SK-N-SH treated with all-trans-retinoic acid at 6 μM for 48 hours (cell line): ENCODE measurements at regions not wholly inside any gene's neighbourhood (a gene's known extent, or its start where the extent isn't known, plus 50 kb on each side); places are given as distances from the start of the nearest gene placed in this dataset.

Source experiments
- ATAC-seq: fragments of 200-7000 bp; cut with Tn5 transposase; 3 replicates; pipeline ENCODE4 v1.9.1; 2020; ENCODE audit warnings: mild to moderate bottlenecking, moderate library complexity
- ARNTL ChIP-seq: fragments of 450-650 bp; formaldehyde crosslinking; IDR thresholded peaks from 2 replicates; pipeline ENCODE4 v1.5.0; 2020; ENCODE audit warnings: low read depth, mild to moderate bottlenecking, moderate library complexity, borderline replicate concordance
- BACH2 ChIP-seq: fragments of 250-450 bp; sonication (Bioruptor Pico); IDR thresholded peaks from 2 replicates; pipeline ENCODE4 v1.9.0; 2021; ENCODE audit warnings: mild to moderate bottlenecking, borderline replicate concordance
- CSDC2 ChIP-seq: fragments of 250-450 bp; sonication (Bioruptor Pico); IDR thresholded peaks from 2 replicates; pipeline ENCODE4 v1.5.0; 2020; ENCODE audit warnings: mild to moderate bottlenecking, moderate library complexity
- CSRNP3 ChIP-seq: fragments of 250-450 bp; sonication (Bioruptor Pico); IDR thresholded peaks from 2 replicates; pipeline ENCODE4 v1.5.1; 2021; ENCODE audit warnings: mild to moderate bottlenecking, moderate library complexity
- ESRRG ChIP-seq: fragments of 250-450 bp; sonication (Bioruptor Pico); IDR thresholded peaks from 2 replicates; pipeline ENCODE4 v1.6.1; 2021; ENCODE audit warnings: mild to moderate bottlenecking
- GLIS3 ChIP-seq: fragments of 250-450 bp; sonication (Bioruptor Pico); IDR thresholded peaks from 2 replicates; pipeline ENCODE4 v1.5.0; 2020; ENCODE audit warnings: mild to moderate bottlenecking, moderate library complexity
- ISL1 ChIP-seq: fragments of 250-450 bp; sonication (Bioruptor Pico); IDR thresholded peaks from 2 replicates; pipeline ENCODE4 v2.1.2; 2022; ENCODE audit warnings: mild to moderate bottlenecking, moderate library complexity
- PATZ1 ChIP-seq: fragments of 250-450 bp; sonication (Bioruptor Pico); IDR thresholded peaks from 2 replicates; pipeline ENCODE4 v1.8.0; 2020; ENCODE audit warnings: mild to moderate bottlenecking, moderate library complexity, borderline replicate concordance
- POU6F1 ChIP-seq: fragments of 250-450 bp; sonication (Bioruptor Pico); IDR thresholded peaks from 2 replicates; pipeline ENCODE4 v1.8.0; 2021; ENCODE audit warnings: low read depth, mild to moderate bottlenecking, moderate library complexity, borderline replicate concordance
- PPARA ChIP-seq: fragments of 250-450 bp; sonication (Bioruptor Pico); IDR thresholded peaks from 2 replicates; pipeline ENCODE4 v1.5.0; 2020; ENCODE audit warnings: mild to moderate bottlenecking, borderline replicate concordance
- RARB ChIP-seq: fragments of 250-450 bp; sonication (Bioruptor Pico); IDR thresholded peaks from 2 replicates; pipeline ENCODE4 v1.8.0; 2021; ENCODE audit warnings: mild to moderate bottlenecking, moderate library complexity
- SNAI2 ChIP-seq: fragments of 250-450 bp; sonication (Bioruptor Pico); IDR thresholded peaks from 2 replicates; pipeline ENCODE4 v1.5.0; 2020; ENCODE audit warnings: mild to moderate bottlenecking, moderate library complexity
- TCF4 ChIP-seq: fragments of 250-450 bp; sonication (Bioruptor Pico); IDR thresholded peaks from 2 replicates; pipeline ENCODE4 v1.8.0; 2021; ENCODE audit warnings: mild to moderate bottlenecking, moderate library complexity, borderline replicate concordance
- TOX ChIP-seq: fragments of 250-450 bp; sonication (Bioruptor Pico); IDR thresholded peaks from 2 replicates; pipeline ENCODE4 v1.8.0; 2021; ENCODE audit warnings: mild to moderate bottlenecking, moderate library complexity, borderline replicate concordance
- ZC3H10 ChIP-seq: fragments of 250-450 bp; sonication (Bioruptor Pico); IDR thresholded peaks from 2 replicates; pipeline ENCODE4 v1.5.1; 2021; ENCODE audit warnings: mild to moderate bottlenecking, moderate library complexity
- ZNF565 ChIP-seq: fragments of 450-650 bp; formaldehyde crosslinking; conservative IDR thresholded peaks from 2 replicates; pipeline ENCODE4 v1.5.0; 2020; ENCODE audit warnings: low read depth, mild to moderate bottlenecking, moderate library complexity
- ZNF70 ChIP-seq: fragments of 450-650 bp; formaldehyde crosslinking; IDR thresholded peaks from 2 replicates; pipeline ENCODE4 v1.5.0; 2020; ENCODE audit warnings: mild to moderate bottlenecking, moderate library complexity
- ZNF8 ChIP-seq: fragments of 450-650 bp; formaldehyde crosslinking; IDR thresholded peaks from 2 replicates; pipeline ENCODE4 v1.5.0; 2020; ENCODE audit warnings: mild to moderate bottlenecking, moderate library complexity
- TF ChIP-seq, protein P1 (sequence below): fragments of 250-450 bp; sonication (Bioruptor Pico); IDR thresholded peaks from 2 replicates; pipeline ENCODE4 v1.5.1; 2020; ENCODE audit warnings: low read depth, mild to moderate bottlenecking, moderate library complexity
- TF ChIP-seq, protein P2 (sequence below): fragments of 250-450 bp; sonication (Bioruptor Pico); IDR thresholded peaks from 2 replicates; pipeline ENCODE4 v1.5.0; 2020; ENCODE audit warnings: mild to moderate bottlenecking, moderate library complexity

DNA sequence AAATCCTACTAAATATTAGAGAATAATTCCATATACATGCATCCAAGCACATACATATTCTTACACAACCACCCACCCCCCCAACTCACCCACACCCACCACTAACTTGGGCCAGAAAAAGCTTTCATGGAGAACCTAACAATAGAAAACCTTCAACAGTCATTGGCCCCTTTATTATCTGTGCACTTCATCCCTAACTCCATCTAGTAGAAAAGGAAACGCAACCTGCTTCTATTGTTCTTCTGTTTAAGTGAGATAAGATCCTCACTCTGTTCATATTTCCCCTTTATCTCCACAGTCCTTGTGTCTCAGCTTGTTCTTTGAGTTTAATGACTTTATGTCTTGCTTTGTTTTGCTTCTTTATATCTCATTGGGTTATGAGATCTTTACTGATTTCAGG, 1740.2 kb upstream of the CELF4 start:
- ATAC-seq: no peak
- TF ChIP-seq ZC3H10: no peak
- TF ChIP-seq SNAI2 (CRISPR knock-in tag): no peak
- no peak for TF ChIP-seq RARB (CRISPR knock-in tag)
- TF ChIP-seq CSDC2 (CRISPR knock-in tag): no peak
- TF ChIP-seq ISL1: no peak
- TF ChIP-seq PPARA (CRISPR knock-in tag): no peak
- TF ChIP-seq CSRNP3 (CRISPR knock-in tag): no peak
- no peak for TF ChIP-seq ARNTL (CRISPR knock-in tag)
- no peak for TF ChIP-seq PATZ1 (CRISPR knock-in tag)
- TF ChIP-seq, protein P1, sequence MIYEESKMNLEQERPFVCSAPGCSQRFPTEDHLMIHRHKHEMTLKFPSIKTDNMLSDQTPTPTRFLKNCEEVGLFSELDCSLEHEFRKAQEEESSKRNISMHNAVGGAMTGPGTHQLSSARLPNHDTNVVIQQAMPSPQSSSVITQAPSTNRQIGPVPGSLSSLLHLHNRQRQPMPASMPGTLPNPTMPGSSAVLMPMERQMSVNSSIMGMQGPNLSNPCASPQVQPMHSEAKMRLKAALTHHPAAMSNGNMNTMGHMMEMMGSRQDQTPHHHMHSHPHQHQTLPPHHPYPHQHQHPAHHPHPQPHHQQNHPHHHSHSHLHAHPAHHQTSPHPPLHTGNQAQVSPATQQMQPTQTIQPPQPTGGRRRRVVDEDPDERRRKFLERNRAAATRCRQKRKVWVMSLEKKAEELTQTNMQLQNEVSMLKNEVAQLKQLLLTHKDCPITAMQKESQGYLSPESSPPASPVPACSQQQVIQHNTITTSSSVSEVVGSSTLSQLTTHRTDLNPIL: no peak
- no peak for TF ChIP-seq BACH2 (CRISPR knock-in tag)
- TF ChIP-seq ESRRG (CRISPR knock-in tag): no peak
- no peak for TF ChIP-seq GLIS3 (CRISPR knock-in tag)
- no peak for TF ChIP-seq ZNF70 (CRISPR knock-in tag)
- TF ChIP-seq POU6F1: no peak
- no peak for TF ChIP-seq ZNF565 (CRISPR knock-in tag)
- TF ChIP-seq, protein P2, sequence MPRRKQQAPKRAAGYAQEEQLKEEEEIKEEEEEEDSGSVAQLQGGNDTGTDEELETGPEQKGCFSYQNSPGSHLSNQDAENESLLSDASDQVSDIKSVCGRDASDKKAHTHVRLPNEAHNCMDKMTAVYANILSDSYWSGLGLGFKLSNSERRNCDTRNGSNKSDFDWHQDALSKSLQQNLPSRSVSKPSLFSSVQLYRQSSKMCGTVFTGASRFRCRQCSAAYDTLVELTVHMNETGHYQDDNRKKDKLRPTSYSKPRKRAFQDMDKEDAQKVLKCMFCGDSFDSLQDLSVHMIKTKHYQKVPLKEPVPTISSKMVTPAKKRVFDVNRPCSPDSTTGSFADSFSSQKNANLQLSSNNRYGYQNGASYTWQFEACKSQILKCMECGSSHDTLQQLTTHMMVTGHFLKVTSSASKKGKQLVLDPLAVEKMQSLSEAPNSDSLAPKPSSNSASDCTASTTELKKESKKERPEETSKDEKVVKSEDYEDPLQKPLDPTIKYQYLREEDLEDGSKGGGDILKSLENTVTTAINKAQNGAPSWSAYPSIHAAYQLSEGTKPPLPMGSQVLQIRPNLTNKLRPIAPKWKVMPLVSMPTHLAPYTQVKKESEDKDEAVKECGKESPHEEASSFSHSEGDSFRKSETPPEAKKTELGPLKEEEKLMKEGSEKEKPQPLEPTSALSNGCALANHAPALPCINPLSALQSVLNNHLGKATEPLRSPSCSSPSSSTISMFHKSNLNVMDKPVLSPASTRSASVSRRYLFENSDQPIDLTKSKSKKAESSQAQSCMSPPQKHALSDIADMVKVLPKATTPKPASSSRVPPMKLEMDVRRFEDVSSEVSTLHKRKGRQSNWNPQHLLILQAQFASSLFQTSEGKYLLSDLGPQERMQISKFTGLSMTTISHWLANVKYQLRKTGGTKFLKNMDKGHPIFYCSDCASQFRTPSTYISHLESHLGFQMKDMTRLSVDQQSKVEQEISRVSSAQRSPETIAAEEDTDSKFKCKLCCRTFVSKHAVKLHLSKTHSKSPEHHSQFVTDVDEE (CRISPR knock-in tag): no peak
- no peak for TF ChIP-seq TCF4 (CRISPR knock-in tag)
- TF ChIP-seq ZNF8 (CRISPR knock-in tag): no peak

- TF ChIP-seq ZC3H10: no peak
- no peak for TF ChIP-seq ZNF565 (CRISPR knock-in tag)
- TF ChIP-seq, protein P2 (CRISPR knock-in tag): no peak
- TF ChIP-seq, protein P1: no peak
- no peak for TF ChIP-seq TOX (CRISPR knock-in tag)
- no peak for TF ChIP-seq ZNF70 (CRISPR knock-in tag)
- no peak for ATAC-seq
Measured at GRCh38 chr18:39302481-39302880, 1736.9 kb upstream of the CELF4 start.
